Ovary (tissue), 7 donors: ENCODE measurements at regions not wholly inside any gene's neighbourhood (a gene's known extent, or its start where the extent isn't known, plus 50 kb on each side); places are given as distances from the start of the nearest gene placed in this dataset.
"Not testable (repeated sequence)": the region's sequence is repeated elsewhere in the genome, so short reads cannot be mapped to it uniquely, and the experiment has no call there.

Experiments
- DNase-seq, 5 donors: peaks; one replicate each; pipeline ENCODE4 v3.0.0-alpha.2; 2019 to 2020
- H3K27ac ChIP-seq, 2 donors: fragments of 200-600 bp; one replicate each; pipeline versions ENCODE4 v1.5.1 to v1.8.0; 2019 to 2022
- H3K27me3 ChIP-seq: fragments of 200-600 bp; one replicate; pipeline ENCODE4 v1.8.0; 2022
- H3K36me3 ChIP-seq: fragments of 200-600 bp; sonication (generic); one replicate; pipeline ENCODE4 v1.5.1; 2019
- H3K4me1 ChIP-seq: one replicate; pipeline ENCODE4 v1.8.1; 2013; ENCODE audit warnings: mild to moderate bottlenecking, moderate library complexity; ENCODE audit not compliant: insufficient read depth
- H3K4me3 ChIP-seq: fragments of 200-600 bp; sonication (generic); one replicate; pipeline ENCODE4 v1.5.1; 2017
- H3K9me3 ChIP-seq, 2 donors: fragments of 200-600 bp in 1 of 2; sonication (generic) in 1 of 2; one replicate each; pipeline versions ENCODE4 v1.5.1 to v1.8.1; 2013 to 2019; ENCODE audit warnings: mild to moderate bottlenecking in 1 of 2, moderate library complexity in 1 of 2
- EP300 ChIP-seq: sonication (generic); formaldehyde crosslinking; IDR thresholded peaks from one replicate; pipeline ENCODE4 v1.6.1; 2017; ENCODE audit warnings: antibody characterized with exemption
- POLR2A ChIP-seq: fragments of 450-650 bp; IDR thresholded peaks from one replicate; pipeline ENCODE4 v1.6.1; 2017; ENCODE audit warnings: antibody characterized with exemption, mild to moderate bottlenecking, moderate library complexity
- WGBS, 3 donors: extraction: QIAGEN DNeasy Blood & Tissue Kit in 1 of 3; methylation state at CpG; one replicate each; pipeline versions ENCODE4 v1.1.5 to v1.1.7; 2013 to 2017; 5-methylcytosine and 5-hydroxymethylcytosine counted together
- intact Hi-C, 4 donors: fragments of 100-400 bp; cut with DNase I; formaldehyde crosslinking; loops; one replicate each; pipeline versions ENCODE4 v1.11.0 to v1.15.1; 2022 to 2023
- TF ChIP-seq, protein P1 (sequence below), 3 donors: fragments of 450-650 bp in 2 of 3; fragments of 200-600 bp in 1 of 3; IDR thresholded peaks; one replicate each; pipeline versions ENCODE4 v1.5.1 to v1.8.0; 2016 to 2022; ENCODE audit warnings: antibody characterized with exemption in 3 of 3, mild to moderate bottlenecking in 1 of 3
- donor health status: DM: no; HTN: no; CAD: no; lungs with moderate emphysema.
- donor health status: DM: no; HTN: no; CAD: no.
- donor health status: Bipolar disorder and iron deficiency.
- donor health status: DM: no; HTN: no; CAD: no.
- donor health status: DM: yes; HTN: yes; CAD: no.

DNA sequence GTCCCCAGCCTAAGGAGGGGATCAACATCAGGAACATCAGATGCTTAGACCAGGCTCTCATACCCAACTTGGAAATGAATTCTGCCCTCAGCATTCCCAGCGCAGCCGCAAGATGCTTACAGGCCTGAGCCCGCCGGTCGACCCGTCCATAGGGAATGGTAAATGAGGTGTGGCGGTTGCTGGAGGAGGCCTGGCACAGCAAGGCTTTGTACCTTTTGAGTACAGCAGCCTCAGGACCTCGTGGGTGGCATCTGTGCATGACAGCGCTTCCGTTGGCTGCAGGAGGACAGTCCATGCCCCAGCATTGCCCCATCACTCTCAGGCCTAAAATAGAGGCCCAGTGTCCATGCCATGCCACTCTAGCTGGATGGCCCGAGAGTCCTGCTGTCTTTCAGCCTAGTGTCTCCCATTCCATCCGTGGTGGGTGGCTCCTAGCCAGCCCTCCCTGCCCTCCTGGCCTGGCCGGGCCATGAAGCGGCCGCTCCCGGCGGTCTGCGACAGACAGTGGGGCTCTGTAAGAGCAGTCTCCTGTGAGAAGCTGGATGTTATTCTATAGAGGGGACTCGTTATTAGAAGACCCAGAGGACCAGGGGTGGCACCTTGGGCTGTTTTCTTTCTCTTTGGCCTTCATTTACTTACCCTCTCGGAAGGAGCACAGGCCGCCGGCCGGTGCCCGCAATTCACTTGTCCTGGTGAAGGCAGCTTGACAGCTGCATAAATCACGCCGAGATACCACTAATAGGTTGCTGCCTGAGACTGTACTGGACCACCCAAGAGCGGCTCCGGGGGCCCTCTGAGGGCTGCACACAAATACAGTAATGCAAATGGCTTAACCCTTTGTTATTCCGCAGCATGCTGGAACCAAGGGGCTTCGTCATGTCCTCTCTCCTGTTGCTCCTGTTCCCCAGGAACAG is 223.5 kb upstream of the TUT7 start:
- no peaks in the 10 kb centered on the region for H3K36me3 ChIP-seq
- no peak overlapping the region for H3K27ac ChIP-seq
- intact Hi-C loops = no loop called here
- H3K27me3 ChIP-seq = no peaks in the 10 kb centered on the region
- H3K4me3 ChIP-seq = no peak overlapping the region
- H3K4me1 ChIP-seq = no peaks in the 10 kb centered on the region
- TF ChIP-seq POLR2A = no peak
- TF ChIP-seq EP300 = no peak
- TF ChIP-seq, protein P1, sequence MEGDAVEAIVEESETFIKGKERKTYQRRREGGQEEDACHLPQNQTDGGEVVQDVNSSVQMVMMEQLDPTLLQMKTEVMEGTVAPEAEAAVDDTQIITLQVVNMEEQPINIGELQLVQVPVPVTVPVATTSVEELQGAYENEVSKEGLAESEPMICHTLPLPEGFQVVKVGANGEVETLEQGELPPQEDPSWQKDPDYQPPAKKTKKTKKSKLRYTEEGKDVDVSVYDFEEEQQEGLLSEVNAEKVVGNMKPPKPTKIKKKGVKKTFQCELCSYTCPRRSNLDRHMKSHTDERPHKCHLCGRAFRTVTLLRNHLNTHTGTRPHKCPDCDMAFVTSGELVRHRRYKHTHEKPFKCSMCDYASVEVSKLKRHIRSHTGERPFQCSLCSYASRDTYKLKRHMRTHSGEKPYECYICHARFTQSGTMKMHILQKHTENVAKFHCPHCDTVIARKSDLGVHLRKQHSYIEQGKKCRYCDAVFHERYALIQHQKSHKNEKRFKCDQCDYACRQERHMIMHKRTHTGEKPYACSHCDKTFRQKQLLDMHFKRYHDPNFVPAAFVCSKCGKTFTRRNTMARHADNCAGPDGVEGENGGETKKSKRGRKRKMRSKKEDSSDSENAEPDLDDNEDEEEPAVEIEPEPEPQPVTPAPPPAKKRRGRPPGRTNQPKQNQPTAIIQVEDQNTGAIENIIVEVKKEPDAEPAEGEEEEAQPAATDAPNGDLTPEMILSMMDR (IDR thresholded peaks at IDR 0.05) = no peak
- DNase-seq = no peak
- no peaks in the 10 kb centered on the region for H3K9me3 ChIP-seq
- 82 to 87% (median 83%) methylated on average over 30 of the region's 30 CpGs for WGBS, 3 donors

DNA sequence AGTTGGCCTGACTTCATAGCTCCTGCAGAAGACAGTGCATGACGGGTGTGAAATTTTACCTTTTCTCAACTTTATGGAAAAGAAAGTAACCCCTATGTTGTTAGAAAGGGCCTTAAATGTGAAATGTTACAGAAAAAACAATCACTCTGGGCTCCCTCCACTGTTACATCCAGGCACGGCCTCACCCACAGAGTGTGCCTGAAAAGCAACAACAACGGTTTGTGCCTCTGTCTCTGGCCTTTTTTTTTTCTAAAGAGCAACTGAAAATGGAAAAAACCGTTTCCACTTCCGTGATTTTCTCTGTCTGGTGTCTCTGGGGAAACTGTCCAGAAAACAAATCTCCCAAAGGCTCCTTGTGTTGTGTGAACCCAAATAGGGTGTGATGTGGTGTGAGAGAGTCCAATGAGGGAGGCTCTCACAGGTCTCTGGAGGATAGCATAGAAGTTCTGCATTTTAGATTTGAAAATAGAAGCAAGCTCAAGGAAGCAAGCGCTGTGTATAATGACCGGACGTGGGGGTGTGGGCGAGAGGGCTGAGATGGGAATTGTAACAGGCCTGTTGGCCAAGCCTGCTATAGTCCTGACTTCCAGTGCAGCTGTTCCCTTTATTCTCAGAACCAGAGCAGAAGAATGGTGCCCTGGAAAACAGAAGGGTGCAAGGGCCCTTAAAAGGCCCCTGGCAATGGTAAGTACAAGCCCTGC is 221.8 kb upstream of the TUT7 start:
- TF ChIP-seq, protein P1 (IDR thresholded peaks at IDR 0.05) = no peak
- TF ChIP-seq POLR2A = no peak
- TF ChIP-seq EP300 = no peak
- H3K4me1 ChIP-seq = no peaks in the 10 kb centered on the region
- no peaks in the 10 kb centered on the region for H3K9me3 ChIP-seq
- H3K27me3 ChIP-seq = no peaks in the 10 kb centered on the region
- intact Hi-C loops = no loop called here
- 78 to 89% (median 84%) methylated on average over 9 of the region's 9 CpGs for WGBS, 3 donors
- DNase-seq = no peak
- H3K4me3 ChIP-seq = no peak overlapping the region
- no peaks in the 10 kb centered on the region for H3K36me3 ChIP-seq
- no peak overlapping the region for H3K27ac ChIP-seq

DNA sequence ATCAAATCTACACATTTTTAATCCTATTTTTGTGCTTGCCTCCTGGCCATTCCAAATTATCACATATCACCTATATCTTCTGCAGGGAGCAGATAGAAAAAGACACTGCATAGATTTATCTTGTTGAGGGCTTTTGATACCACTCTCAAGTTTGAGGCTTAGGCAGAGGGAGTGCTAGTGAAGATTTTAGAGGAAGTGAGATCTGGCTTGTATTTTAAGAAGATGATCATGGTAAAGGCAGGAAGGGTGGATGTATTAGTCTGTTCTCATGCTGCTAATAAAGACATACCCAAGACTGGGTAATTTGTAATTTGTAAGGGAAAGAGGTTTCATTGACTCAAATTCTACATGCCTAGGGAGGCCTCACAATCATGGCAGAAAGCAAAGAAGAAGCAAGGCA is 220.9 kb upstream of the TUT7 start:
- no peak for DNase-seq
- intact Hi-C loops = no loop called here
- Histone ChIP-seq H3K9me3 (no peaks in the 10 kb centered on the region), H3K27ac (no peak overlapping the region), H3K27me3 (no peaks in the 10 kb centered on the region), H3K36me3 (no peaks in the 10 kb centered on the region), H3K4me3 (no peak overlapping the region), H3K4me1 (no peaks in the 10 kb centered on the region)
- TF ChIP-seq POLR2A = no peak

DNA sequence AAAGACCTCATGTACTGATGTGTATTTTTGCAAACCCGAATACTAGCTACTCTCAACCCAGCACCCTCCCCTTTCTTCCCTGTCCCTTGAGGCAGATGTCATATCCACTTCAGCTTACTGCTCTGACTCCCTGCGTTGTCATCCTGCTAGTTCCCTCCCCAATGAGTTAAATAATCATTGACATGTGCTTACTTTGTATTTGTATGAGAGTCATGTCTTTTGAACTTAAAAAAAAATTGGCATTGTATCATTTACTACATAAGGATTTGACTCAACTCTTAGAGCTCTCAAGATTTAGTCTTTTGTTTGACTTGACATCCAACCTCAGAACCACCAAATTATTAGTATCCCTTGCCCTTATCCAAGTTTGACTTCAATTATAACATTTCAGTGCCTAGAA is 219.7 kb upstream of the TUT7 start:
- Histone ChIP-seq H3K36me3 (no peaks in the 10 kb centered on the region), H3K4me1 (no peaks in the 10 kb centered on the region), H3K27ac (no peak overlapping the region), H3K4me3 (no peak overlapping the region), H3K9me3 (no peaks in the 10 kb centered on the region), H3K27me3 (no peaks in the 10 kb centered on the region)
- TF ChIP-seq, protein P1 (IDR thresholded peaks at IDR 0.05) = no peak
- TF ChIP-seq EP300 (no peak), POLR2A (no peak)
- WGBS, 3 donors = 52 to 66% (median 61%) methylated on average over 2 of the region's 2 CpGs
- intact Hi-C loops = no loop called here
- no peak for DNase-seq

DNA sequence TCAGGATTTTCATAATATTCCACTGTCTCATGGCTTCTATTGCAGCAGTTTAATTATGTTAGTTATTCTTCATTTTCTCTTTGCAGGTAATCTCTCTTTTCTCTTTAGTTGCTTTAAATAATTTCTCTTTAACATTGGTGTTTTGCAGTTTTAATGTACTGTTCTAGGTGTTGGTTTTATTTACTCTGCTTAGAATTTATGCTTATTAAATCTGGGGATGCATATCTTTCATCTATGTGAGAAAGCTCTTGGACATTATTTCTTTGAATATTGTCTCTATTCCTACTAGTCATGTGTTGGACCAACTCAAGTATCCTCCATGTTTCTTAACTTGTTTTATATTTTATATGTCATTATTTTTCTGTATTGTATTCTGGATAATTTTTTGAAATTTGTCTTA is 218.7 kb upstream of the TUT7 start:
- no peaks in the 10 kb centered on the region for H3K36me3 ChIP-seq
- no peak overlapping the region for H3K27ac ChIP-seq
- TF ChIP-seq POLR2A = no peak
- TF ChIP-seq, protein P1 (IDR thresholded peaks at IDR 0.05) = no peak
- H3K27me3 ChIP-seq = no peaks in the 10 kb centered on the region
- H3K9me3 ChIP-seq = no peaks in the 10 kb centered on the region
- intact Hi-C loops = no loop called here
- H3K4me1 ChIP-seq = no peaks in the 10 kb centered on the region
- DNase-seq = no peak
- no peak overlapping the region for H3K4me3 ChIP-seq

DNA sequence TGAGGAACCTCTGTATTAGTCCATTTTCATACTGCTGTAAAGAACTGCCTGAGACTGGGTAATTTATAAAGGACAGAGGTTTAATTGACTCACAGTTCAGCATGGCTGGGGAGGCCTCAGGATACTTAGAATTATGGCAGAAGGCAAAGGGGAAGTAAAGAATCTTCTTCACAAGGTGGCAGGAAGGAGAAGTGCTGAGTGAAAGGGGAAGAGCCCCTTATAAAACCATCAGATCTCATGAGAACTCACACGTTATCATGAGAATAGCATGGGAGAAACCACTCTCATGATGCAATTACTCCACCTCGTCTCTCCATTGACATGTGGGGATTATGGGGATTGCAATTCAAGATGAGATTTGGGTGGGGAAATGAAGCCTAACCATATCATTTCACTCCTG is 211.4 kb upstream of the TUT7 start:
- H3K36me3 ChIP-seq, H3K27me3 ChIP-seq, H3K4me1 ChIP-seq, H3K4me3 ChIP-seq, H3K27ac ChIP-seq, DNase-seq, H3K9me3 ChIP-seq, intact Hi-C loops: not testable (repeated sequence)
- 61 to 89% (median 88%) methylated on average over 2 of the region's 2 CpGs for WGBS, 3 donors
